SK-N-SH (cell line): ENCODE measurements at regions not wholly inside any gene's neighbourhood (a gene's known extent, or its start where the extent isn't known, plus 50 kb on each side); places are given as distances from the start of the nearest gene placed in this dataset.

Source experiments
- CTCF ChIA-PET: fragments of 300-600, 350-600 bp; formaldehyde crosslinking; extraction: SDS; loops from one replicate; lab custom pipeline; 2021; lab: Yijun Ruan, JAX
- POLR2A ChIA-PET: fragments of 350-600 bp; sonication (Branson Sonifier 250); formaldehyde crosslinking; extraction: SDS; loops from one replicate; lab custom pipeline; 2020; ENCODE audit warnings: antibody characterized with exemption, inconsistent platforms; lab: Yijun Ruan, JAX
- DNase-seq: peaks from one replicate; pipeline ENCODE4 v3.0.0; 2012
- H2AFZ ChIP-seq: fragments of 200-600 bp; sonication (generic); 2 replicates; pipeline ENCODE4 v1.8.1; 2016; ENCODE audit warnings: antibody characterized with exemption, mild to moderate bottlenecking, low read depth
- H3F3A ChIP-seq: fragments of 200-600 bp; sonication (generic); replicated peaks from 2 replicates; pipeline ENCODE3; 2016; ENCODE audit warnings: antibody characterized with exemption, mild to moderate bottlenecking; ENCODE audit not compliant: insufficient read depth
- H3K27ac ChIP-seq, 2 experiments: fragments of 200-500 bp in 1 of 2; fragments of 200-600 bp in 1 of 2; sonication (Bioruptor generic) in 1 of 2; sonication (generic), shearing (Covaris generic) in 1 of 2; 2 replicates each; pipeline versions ENCODE4 v1.5.1 to v1.6.1; 2014 to 2016; ENCODE audit warnings: low read depth in 2 of 2, inconsistent platforms in 1 of 2, low read length in 1 of 2, mild to moderate bottlenecking in 1 of 2, mixed read lengths in 1 of 2
- H3K27me3 ChIP-seq: fragments of 200-600 bp; sonication (generic), shearing (Covaris generic); 2 replicates; pipeline ENCODE4 v1.6.1; 2016; ENCODE audit warnings: mixed run types; ENCODE audit not compliant: insufficient read depth
- H3K36me3 ChIP-seq, 2 experiments: fragments of 200-500 bp in 1 of 2; fragments of 200-600 bp in 1 of 2; sonication (Bioruptor generic) in 1 of 2; sonication (generic) in 1 of 2; replicated peaks in 1 of 2; 2 replicates each; pipeline versions ENCODE3 to v1.5.1; 2014 to 2016; ENCODE audit warnings: low read length in 1 of 2, mild to moderate bottlenecking in 1 of 2; ENCODE audit not compliant: insufficient read depth in 2 of 2, control insufficient read depth in 1 of 2
- H3K4me1 ChIP-seq, 2 experiments: fragments of 200-500 bp in 1 of 2; fragments of 200-600 bp in 1 of 2; sonication (Bioruptor generic) in 1 of 2; sonication (generic), shearing (Covaris generic) in 1 of 2; 2 replicates each; pipeline versions ENCODE4 v1.5.1 to v1.6.1; 2014 to 2016; ENCODE audit warnings: low read depth in 1 of 2, low read length in 1 of 2, mixed run types in 1 of 2; ENCODE audit not compliant: insufficient read depth in 2 of 2, control insufficient read depth in 1 of 2
- H3K4me2 ChIP-seq: fragments of 200-600 bp; sonication (generic), shearing (Covaris generic); 2 replicates; pipeline ENCODE4 v1.6.1; 2017; ENCODE audit warnings: mixed run types
- H3K4me3 ChIP-seq, 2 experiments: fragments of 200-500 bp in 1 of 2; fragments of 200-600 bp in 1 of 2; sonication (Bioruptor generic) in 1 of 2; sonication (generic), shearing (Covaris generic) in 1 of 2; 2 replicates each; pipeline versions ENCODE4 v1.5.1 to v1.8.1; 2014 to 2016; ENCODE audit warnings: low read depth in 2 of 2, inconsistent platforms in 1 of 2, low read length in 1 of 2, mild to moderate bottlenecking in 1 of 2, mixed read lengths in 1 of 2, moderate library complexity in 1 of 2
- H3K79me2 ChIP-seq: fragments of 200-600 bp; sonication (generic); 2 replicates; pipeline ENCODE4 v1.8.1; 2017; ENCODE audit warnings: mild to moderate bottlenecking; ENCODE audit not compliant: insufficient read depth
- H3K9ac ChIP-seq: fragments of 200-600 bp; sonication (generic); 2 replicates; pipeline ENCODE4 v1.6.1; 2017; ENCODE audit warnings: mixed run types
- H3K9me2 ChIP-seq: fragments of 200-600 bp; sonication (generic); 2 replicates; pipeline ENCODE4 v1.6.1; 2017; ENCODE audit warnings: mixed run types
- H3K9me3 ChIP-seq: fragments of 200-600 bp; sonication (generic); 2 replicates; pipeline ENCODE4 v1.6.1; 2017; ENCODE audit warnings: mixed run types, mild to moderate bottlenecking, moderate library complexity
- H4K20me1 ChIP-seq: fragments of 200-600 bp; sonication (generic); 2 replicates; pipeline ENCODE4 v1.6.1; 2017; ENCODE audit warnings: mild to moderate bottlenecking, mixed run types; ENCODE audit not compliant: insufficient read depth
- CHD2 ChIP-seq: fragments of 150-350 bp; IDR thresholded peaks from 2 replicates; pipeline ENCODE4 v1.6.1; 2018; ENCODE audit warnings: low read length; ENCODE audit not compliant: partially characterized antibody
- ELF1 ChIP-seq: IDR thresholded peaks from 2 replicates; pipeline ENCODE4 v1.4.0; 2012
- FOXM1 ChIP-seq: IDR thresholded peaks from 2 replicates; pipeline ENCODE4 v1.4.0; 2012; ENCODE audit warnings: low read depth, mild to moderate bottlenecking
- GABPA ChIP-seq: IDR thresholded peaks from 2 replicates; pipeline ENCODE4 v1.4.0; 2012; ENCODE audit warnings: low read depth, mild to moderate bottlenecking
- GATA2 ChIP-seq: sonication (generic); formaldehyde crosslinking; IDR thresholded peaks from 2 replicates; pipeline ENCODE4 v1.5.0; 2020; ENCODE audit warnings: mild to moderate bottlenecking, missing genetic modification reagents
- IRF3 ChIP-seq: fragments of 150-350 bp; IDR thresholded peaks from 2 replicates; pipeline ENCODE4 v1.6.1; 2016; ENCODE audit warnings: mild to moderate bottlenecking, low read depth, low read length
- JUND ChIP-seq: IDR thresholded peaks from 2 replicates; pipeline ENCODE4 v1.4.0; 2012
- MAX ChIP-seq: IDR thresholded peaks from 2 replicates; pipeline ENCODE4 v1.4.0; 2012; ENCODE audit warnings: low read depth
- MEF2A ChIP-seq: IDR thresholded peaks from 2 replicates; pipeline ENCODE4 v1.4.0; 2012; ENCODE audit warnings: low read depth, borderline replicate concordance
- MXI1 ChIP-seq: IDR thresholded peaks from 2 replicates; pipeline ENCODE4 v1.6.1; 2012; ENCODE audit warnings: mild to moderate bottlenecking, low read depth, low read length, improper control_type of control experiment
- NFIC ChIP-seq: IDR thresholded peaks from 2 replicates; pipeline ENCODE4 v1.4.0; 2012; ENCODE audit warnings: borderline replicate concordance
- NRF1 ChIP-seq: IDR thresholded peaks from 2 replicates; pipeline ENCODE4 v1.6.1; 2012; ENCODE audit warnings: low read depth, mild to moderate bottlenecking, low read length
- PBX3 ChIP-seq: IDR thresholded peaks from 2 replicates; pipeline ENCODE4; 2012
- POLR2AphosphoS5 ChIP-seq: IDR thresholded peaks from 2 replicates; pipeline ENCODE4 v1.6.1; 2012; ENCODE audit warnings: low read depth, low read length
- RAD21 ChIP-seq: IDR thresholded peaks from 2 replicates; pipeline ENCODE4 v1.6.1; 2012; ENCODE audit warnings: mild to moderate bottlenecking, low read length
- RCOR1 ChIP-seq: fragments of 150-350 bp; IDR thresholded peaks from 2 replicates; pipeline ENCODE4 v1.6.1; 2017; ENCODE audit warnings: antibody characterized with exemption, low read length
- RFX5 ChIP-seq: IDR thresholded peaks from 2 replicates; pipeline ENCODE4 v1.6.1; 2012; ENCODE audit warnings: mild to moderate bottlenecking, improper control_type of control experiment, low read length
- RXRA ChIP-seq: IDR thresholded peaks from 2 replicates; pipeline ENCODE4 v1.4.0; 2012; ENCODE audit warnings: low read depth, mild to moderate bottlenecking, borderline replicate concordance
- SMC3 ChIP-seq: IDR thresholded peaks from 2 replicates; pipeline ENCODE4 v1.6.1; 2012; ENCODE audit warnings: low read depth, low read length, improper control_type of control experiment
- TAF1 ChIP-seq: IDR thresholded peaks from 2 replicates; pipeline ENCODE4 v1.6.1; 2012; ENCODE audit warnings: low read depth, mild to moderate bottlenecking, low read length, moderate library complexity, borderline replicate concordance
- TCF12 ChIP-seq: IDR thresholded peaks from 2 replicates; pipeline ENCODE4 v1.4.0; 2012
- TEAD4 ChIP-seq: IDR thresholded peaks from 2 replicates; pipeline ENCODE4 v1.4.0; 2012; ENCODE audit warnings: mild to moderate bottlenecking, borderline replicate concordance; ENCODE audit not compliant: insufficient read depth
- USF2 ChIP-seq: fragments of 150-350 bp; IDR thresholded peaks from 2 replicates; pipeline ENCODE4 v1.6.1; 2017; ENCODE audit warnings: antibody characterized with exemption, low read length, low read depth, borderline replicate concordance
- YY1 ChIP-seq: IDR thresholded peaks from 2 replicates; pipeline ENCODE4 v1.4.0; 2012; ENCODE audit warnings: low read depth, mild to moderate bottlenecking
- ZBTB33 ChIP-seq: IDR thresholded peaks from 2 replicates; pipeline ENCODE4 v1.4.0; 2012; ENCODE audit warnings: low read depth, borderline replicate concordance
- WGBS: methylation state at CpG from one replicate; pipeline ENCODE4 v1.1.6; 2017; ENCODE audit warnings: low lambda C conversion rate; 5-methylcytosine and 5-hydroxymethylcytosine counted together

GRCh38 chr2:220081171-220081570 is 453.7 kb downstream of the SLC4A3 start:
- no peaks in the 10 kb centered on the region for H3K9me3 ChIP-seq
- WGBS, result 68% methylated on average over 4 of the region's 4 CpGs
- TF ChIP-seq JUND (no peak), MAX (no peak), SMC3 (no peak), RCOR1 (no peak), RAD21 (no peak), TEAD4 (no peak), ZBTB33 (no peak), GABPA (no peak), MXI1 (no peak), TCF12 (no peak), NRF1 (no peak), RXRA (no peak)
- H3K4me1 ChIP-seq, result 0 out of 4 replicates have a peak, but pooled peaks cover 0 to 5% of the 10 kb centered on the region in 2 experiments
- ChIA-PET POLR2A (no interaction called here), CTCF (interaction anchor here (0.9 kb wide), 1 partner anchor 19 kb away, joined by 3 read pairs; no protein-coding TSS in a partner anchor)
- peaks cover 16% of the 10 kb centered on the region for H3F3A ChIP-seq
- H2AFZ ChIP-seq, result no peak overlapping the region
- H3K79me2 ChIP-seq, result no peaks in the 10 kb centered on the region
- no peak overlapping the region for H3K27ac ChIP-seq
- H4K20me1 ChIP-seq, result no peaks in the 10 kb centered on the region
- no peak overlapping the region for H3K4me2 ChIP-seq
- no peak overlapping the region for H3K4me3 ChIP-seq
- H3K36me3 ChIP-seq, result no peaks in the 10 kb centered on the region
- no peaks in the 10 kb centered on the region for H3K9me2 ChIP-seq
- H3K27me3 ChIP-seq, result peaks cover 9% of the 10 kb centered on the region; the same call in 1 of the 2 replicates
- H3K9ac ChIP-seq, result no peak overlapping the region
- no peak for DNase-seq

- ChIA-PET CTCF (no interaction called here), POLR2A (no interaction called here)
- H3F3A ChIP-seq, result no peaks in the 10 kb centered on the region
- H2AFZ ChIP-seq, result no peak overlapping the region
- H3K9ac ChIP-seq, result no peak overlapping the region
- no peaks in the 10 kb centered on the region for H3K9me3 ChIP-seq
- no peak for TF ChIP-seq TCF12
- TF ChIP-seq CHD2, result no peak
- no peak for TF ChIP-seq FOXM1
- no peak for TF ChIP-seq ELF1
- TF ChIP-seq POLR2AphosphoS5, result no peak
- TF ChIP-seq GABPA, result no peak
- no peak for TF ChIP-seq NFIC
- no peak for TF ChIP-seq YY1
- no peak for TF ChIP-seq USF2
- TF ChIP-seq PBX3, result no peak
- no peak for TF ChIP-seq NRF1
- no peak for TF ChIP-seq GATA2 (CRISPR knock-in tag)
- TF ChIP-seq RFX5, result no peak
- no peak for TF ChIP-seq TAF1
- TF ChIP-seq IRF3, result no peak
- no peak for TF ChIP-seq MEF2A
- no peak for TF ChIP-seq MAX
- no peaks in the 10 kb centered on the region for H3K79me2 ChIP-seq
- H3K4me3 ChIP-seq, result no peak overlapping the region
- no peaks in the 10 kb centered on the region for H3K4me1 ChIP-seq
- no peaks in the 10 kb centered on the region for H3K27me3 ChIP-seq
- H3K4me2 ChIP-seq, result no peak overlapping the region
- H3K9me2 ChIP-seq, result no peaks in the 10 kb centered on the region
- WGBS, result 5% methylated on average over 3 of the region's 3 CpGs
- no peak for DNase-seq
- H3K36me3 ChIP-seq, result no peaks in the 10 kb centered on the region
- no peaks in the 10 kb centered on the region for H4K20me1 ChIP-seq
- no peak overlapping the region for H3K27ac ChIP-seq
These were observed 462.6 kb downstream of the SLC4A3 start for GRCh38 chr2:220090050-220090449.
